ENCODE measurements at regions not wholly inside any gene's neighbourhood (a gene's known extent, or its start where the extent isn't known, plus 50 kb on each side); places are given as distances from the start of the nearest gene placed in this dataset.

- DNase-seq (ENCODE audit: low spot score) = no peak
- Histone ChIP-seq H3K4me3 (ENCODE audit: low read depth, low read length, poor library complexity, severe bottlenecking) (no peak overlapping the region), H3K36me3 (ENCODE audit: insufficient read depth, low read length, poor library complexity, severe bottlenecking) (no peaks in the 10 kb centered on the region), H3K27ac (ENCODE audit: low read depth, low read length, poor library complexity, severe bottlenecking) (no peak overlapping the region), H3K9me3 (ENCODE audit: low read depth, low read length, poor library complexity, severe bottlenecking) (no peaks in the 10 kb centered on the region), H3K27me3 (replicated peaks; ENCODE audit: insufficient read depth, low read depth, low read length, poor library complexity) (no peaks in the 10 kb centered on the region), H3K4me1 (ENCODE audit: insufficient read depth, low read length, poor library complexity, severe bottlenecking) (no peaks in the 10 kb centered on the region)
- ChIA-PET POLR2A (ENCODE audit: low non-redundant PET) (no interaction called here), CTCF (no interaction called here)
- intact Hi-C loops (cut with micrococcal nuclease; ENCODE audit: unreplicated experiment) = no loop called here
- BruUV-seq (replicated peaks) = no TSS peak
- TF ChIP-seq EZH2 (IDR thresholded peaks at IDR 0.05; ENCODE audit: borderline replicate concordance, low read depth, low read length, poor library complexity, severe bottlenecking) = no peak
- TF ChIP-seq, protein P1, sequence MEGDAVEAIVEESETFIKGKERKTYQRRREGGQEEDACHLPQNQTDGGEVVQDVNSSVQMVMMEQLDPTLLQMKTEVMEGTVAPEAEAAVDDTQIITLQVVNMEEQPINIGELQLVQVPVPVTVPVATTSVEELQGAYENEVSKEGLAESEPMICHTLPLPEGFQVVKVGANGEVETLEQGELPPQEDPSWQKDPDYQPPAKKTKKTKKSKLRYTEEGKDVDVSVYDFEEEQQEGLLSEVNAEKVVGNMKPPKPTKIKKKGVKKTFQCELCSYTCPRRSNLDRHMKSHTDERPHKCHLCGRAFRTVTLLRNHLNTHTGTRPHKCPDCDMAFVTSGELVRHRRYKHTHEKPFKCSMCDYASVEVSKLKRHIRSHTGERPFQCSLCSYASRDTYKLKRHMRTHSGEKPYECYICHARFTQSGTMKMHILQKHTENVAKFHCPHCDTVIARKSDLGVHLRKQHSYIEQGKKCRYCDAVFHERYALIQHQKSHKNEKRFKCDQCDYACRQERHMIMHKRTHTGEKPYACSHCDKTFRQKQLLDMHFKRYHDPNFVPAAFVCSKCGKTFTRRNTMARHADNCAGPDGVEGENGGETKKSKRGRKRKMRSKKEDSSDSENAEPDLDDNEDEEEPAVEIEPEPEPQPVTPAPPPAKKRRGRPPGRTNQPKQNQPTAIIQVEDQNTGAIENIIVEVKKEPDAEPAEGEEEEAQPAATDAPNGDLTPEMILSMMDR (conservative IDR thresholded peaks at IDR 0.05; ENCODE audit: low read depth, low read length) = no peak
Measured at GRCh38 chr2:208648368-208648767, 241.8 kb downstream of the PTH2R start.

DNA sequence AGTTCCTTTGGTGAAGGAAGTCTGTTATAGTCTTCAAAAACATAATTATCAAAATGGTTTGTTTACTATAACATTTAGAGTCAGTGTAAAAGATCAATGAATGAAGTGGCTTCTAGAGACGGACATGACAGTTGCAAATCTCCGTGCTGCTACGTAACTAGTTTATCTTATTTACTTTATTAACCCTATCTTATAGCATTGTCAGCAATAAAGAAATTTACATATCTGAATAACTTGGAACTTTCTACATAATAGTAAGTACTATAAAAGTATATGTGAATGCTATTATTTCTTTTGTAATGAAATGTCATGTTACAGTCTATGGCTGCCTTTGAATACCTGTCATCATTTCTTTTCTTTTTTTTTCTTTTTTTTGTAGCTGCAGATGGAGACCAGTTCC is 246.8 kb downstream of the PTH2R start:
- Histone ChIP-seq H3K27ac (ENCODE audit: low read depth, low read length, poor library complexity, severe bottlenecking) (no peak overlapping the region), H3K4me3 (ENCODE audit: low read depth, low read length, poor library complexity, severe bottlenecking) (no peak overlapping the region), H3K27me3 (replicated peaks; ENCODE audit: insufficient read depth, low read depth, low read length, poor library complexity) (no peaks in the 10 kb centered on the region), H3K9me3 (ENCODE audit: low read depth, low read length, poor library complexity, severe bottlenecking) (no peaks in the 10 kb centered on the region), H3K4me1 (ENCODE audit: insufficient read depth, low read length, poor library complexity, severe bottlenecking) (no peaks in the 10 kb centered on the region), H3K36me3 (ENCODE audit: insufficient read depth, low read length, poor library complexity, severe bottlenecking) (no peaks in the 10 kb centered on the region)
- intact Hi-C loops (cut with micrococcal nuclease; ENCODE audit: unreplicated experiment) = no loop called here
- TF ChIP-seq, protein P1 (conservative IDR thresholded peaks at IDR 0.05; ENCODE audit: low read depth, low read length) = no peak
- no peak for TF ChIP-seq EZH2 (IDR thresholded peaks at IDR 0.05; ENCODE audit: borderline replicate concordance, low read depth, low read length, poor library complexity, severe bottlenecking)
- ChIA-PET POLR2A (ENCODE audit: low non-redundant PET) (no interaction called here), CTCF (no interaction called here)
- DNase-seq (ENCODE audit: low spot score) = no peak
- BruUV-seq (replicated peaks) = no TSS peak

DNA sequence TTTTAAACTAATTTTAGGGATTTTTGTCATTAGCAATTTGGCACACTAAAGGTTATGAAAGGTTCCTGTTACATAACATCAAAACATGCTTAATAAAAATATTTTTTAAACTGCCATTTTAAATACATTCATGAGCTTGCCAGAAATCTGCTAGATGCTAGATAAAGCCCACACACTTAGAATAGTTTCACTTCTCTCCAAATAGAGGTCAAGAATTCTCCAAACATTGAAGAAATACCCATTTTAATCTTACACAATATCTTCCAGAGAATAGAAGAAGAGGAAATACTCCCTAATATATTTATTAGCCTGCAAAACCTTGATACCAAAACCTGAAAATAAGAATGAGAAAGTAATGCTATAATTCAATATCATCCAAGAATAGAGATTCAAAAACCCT is 247.5 kb downstream of the PTH2R start:
- H3K4me3 ChIP-seq (ENCODE audit: low read depth, low read length, poor library complexity, severe bottlenecking) = no peak overlapping the region
- TF ChIP-seq, protein P1 (conservative IDR thresholded peaks at IDR 0.05; ENCODE audit: low read depth, low read length) = no peak
- TF ChIP-seq EZH2 (IDR thresholded peaks at IDR 0.05; ENCODE audit: borderline replicate concordance, low read depth, low read length, poor library complexity, severe bottlenecking) = no peak
- no peaks in the 10 kb centered on the region for H3K36me3 ChIP-seq (ENCODE audit: insufficient read depth, low read length, poor library complexity, severe bottlenecking)
- no TSS peak for BruUV-seq (replicated peaks)
- intact Hi-C loops (cut with micrococcal nuclease; ENCODE audit: unreplicated experiment) = no loop called here
- H3K27ac ChIP-seq (ENCODE audit: low read depth, low read length, poor library complexity, severe bottlenecking) = no peak overlapping the region
- POLR2A ChIA-PET (ENCODE audit: low non-redundant PET) = no interaction called here
- no peaks in the 10 kb centered on the region for H3K4me1 ChIP-seq (ENCODE audit: insufficient read depth, low read length, poor library complexity, severe bottlenecking)
- CTCF ChIA-PET = no interaction called here
- no peak for DNase-seq (ENCODE audit: low spot score)
- no peaks in the 10 kb centered on the region for H3K27me3 ChIP-seq (replicated peaks; ENCODE audit: insufficient read depth, low read depth, low read length, poor library complexity)
- H3K9me3 ChIP-seq (ENCODE audit: low read depth, low read length, poor library complexity, severe bottlenecking) = no peaks in the 10 kb centered on the region

Measured in A673 (cell line).